GM19328 (cell line): ENCODE measurements at regions not wholly inside any gene's neighbourhood (a gene's known extent, or its start where the extent isn't known, plus 50 kb on each side); places are given as distances from the start of the nearest gene placed in this dataset.

ENCODE experiments used
- ATAC-seq: cut with Tn5 transposase; IDR thresholded peaks from one replicate; pipeline ENCODE4 v1.9.1; 2021; ENCODE audit warnings: mild to moderate bottlenecking, moderate library complexity; ENCODE audit not compliant: unreplicated experiment

DNA sequence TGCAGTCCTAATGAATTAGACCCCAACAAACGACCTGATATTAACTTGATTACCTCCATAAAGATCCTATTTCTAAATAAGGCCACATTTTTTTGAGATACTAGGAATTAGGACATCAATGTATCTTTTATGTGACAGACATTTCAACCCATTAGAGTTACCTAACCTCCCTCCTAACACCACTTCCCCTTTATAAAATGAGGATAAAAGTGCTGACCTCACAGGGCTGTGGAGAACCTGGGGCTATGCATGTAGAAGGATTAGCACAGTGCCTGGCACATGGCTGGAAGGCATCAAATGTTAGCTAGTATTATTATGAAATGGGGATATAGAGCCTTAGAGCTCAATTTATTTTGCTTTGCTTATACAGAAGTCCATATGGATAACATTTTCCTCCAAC is 53.5 kb upstream of the LRRN1 start:
- no peak for ATAC-seq

DNA sequence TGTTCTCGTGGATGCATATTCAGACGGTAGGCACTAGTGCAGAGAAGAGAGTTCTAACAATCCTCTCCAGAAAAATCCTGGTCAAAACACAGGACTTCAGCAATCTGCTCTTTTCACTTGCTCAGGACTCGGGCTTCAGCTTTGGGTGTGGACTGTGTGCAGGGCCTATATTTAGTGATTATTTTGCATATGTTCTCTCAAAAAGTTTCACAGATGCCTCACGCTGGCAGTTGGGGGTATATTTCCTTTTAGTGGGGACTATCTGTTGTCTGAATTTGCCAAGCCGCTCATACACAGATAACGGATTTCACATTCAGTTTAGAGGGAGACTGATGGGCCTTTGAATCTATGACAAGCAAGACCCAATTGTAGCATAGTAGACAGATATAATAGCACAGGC is 54.4 kb upstream of the LRRN1 start:
- ATAC-seq = no peak

DNA sequence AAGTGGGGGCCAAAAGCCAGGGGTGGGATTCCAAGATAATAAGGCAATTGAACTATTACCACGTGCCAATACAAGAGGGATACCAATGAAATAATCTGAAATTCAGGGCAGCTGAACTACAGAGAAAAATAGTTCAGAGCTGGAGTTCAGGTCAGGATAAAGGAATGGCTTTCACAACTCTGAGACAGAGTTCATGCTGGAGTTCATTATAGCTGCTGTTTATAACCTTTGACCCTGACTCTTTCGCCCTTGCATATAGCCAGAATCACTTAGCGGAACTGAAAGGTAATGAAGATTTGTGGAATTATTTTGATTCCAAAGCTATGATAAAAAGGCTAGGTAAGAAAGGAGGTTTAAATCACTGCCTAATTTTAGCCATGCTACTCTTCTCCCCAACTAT is 55.5 kb upstream of the LRRN1 start:
- no peak for ATAC-seq

DNA sequence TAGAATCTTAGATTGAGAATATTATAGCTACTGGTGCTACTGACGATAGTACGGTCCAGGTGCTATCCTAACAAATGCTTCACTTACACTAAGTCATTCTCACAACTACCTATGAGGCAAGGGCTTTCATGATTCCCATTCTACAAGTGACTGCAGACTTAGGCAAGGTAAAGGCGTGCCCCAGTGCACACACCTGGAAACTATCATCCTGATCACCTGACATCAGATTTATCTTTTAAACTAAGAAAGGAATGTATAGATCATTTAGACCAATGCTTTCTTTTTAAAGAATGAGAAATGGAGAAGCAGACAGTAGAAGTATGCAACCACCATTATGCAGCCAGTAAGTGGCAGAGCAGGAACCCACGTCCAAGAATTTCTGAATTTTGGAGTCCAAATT is 59.2 kb upstream of the LRRN1 start:
- no peak for ATAC-seq

DNA sequence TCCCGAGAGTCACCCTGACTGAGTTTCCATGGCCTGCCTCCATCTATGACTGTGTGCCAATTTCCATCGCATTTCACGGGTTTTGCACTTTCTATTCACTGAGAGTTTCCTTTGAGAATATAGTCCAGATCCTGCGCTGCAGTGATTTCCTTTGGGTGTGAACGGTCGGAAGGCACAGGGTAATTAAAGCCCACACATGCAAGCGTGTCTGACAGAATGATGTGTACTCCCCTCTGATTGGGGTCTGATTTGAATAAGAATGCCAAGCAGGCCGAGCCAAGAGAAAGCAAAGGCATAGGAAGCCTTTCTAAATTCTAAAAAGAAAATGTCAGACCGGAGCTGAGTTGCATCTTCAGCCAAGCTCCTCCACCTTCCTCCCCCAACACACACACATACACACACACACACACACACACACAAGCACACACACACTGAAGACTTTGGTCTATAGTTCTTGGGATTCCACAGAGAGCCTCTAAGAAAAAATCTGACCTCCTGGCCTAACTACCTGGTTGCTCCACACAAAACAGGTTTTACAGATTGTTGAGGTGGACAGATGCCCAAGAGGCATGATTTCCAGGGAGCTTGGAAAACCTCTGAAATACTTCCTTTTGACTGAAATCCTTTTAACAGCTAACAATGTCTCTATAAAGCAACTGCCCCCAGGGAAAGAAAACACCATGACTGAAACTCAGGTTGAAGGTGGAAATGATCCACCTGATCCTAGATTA is 59.7 kb upstream of the LRRN1 start:
- no peak for ATAC-seq

DNA sequence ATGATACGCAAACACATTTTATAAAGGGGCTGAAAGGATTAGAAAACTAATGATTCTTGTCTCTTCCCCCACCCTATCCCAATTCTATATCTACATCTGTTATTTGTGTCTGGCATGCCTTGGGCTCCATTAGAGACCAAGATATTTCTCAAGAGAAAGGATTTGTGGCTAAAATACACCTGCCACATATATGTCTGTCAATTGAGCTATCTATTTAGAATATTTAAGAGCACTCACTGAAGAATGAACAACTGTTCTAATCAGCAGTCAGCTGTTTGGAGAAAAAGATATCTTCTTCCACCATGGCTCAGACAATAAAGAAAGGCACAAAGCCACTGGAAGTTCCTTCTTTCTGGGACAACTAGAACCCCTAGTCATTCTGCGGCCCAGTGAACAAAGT is 61.7 kb upstream of the LRRN1 start:
- no peak for ATAC-seq

DNA sequence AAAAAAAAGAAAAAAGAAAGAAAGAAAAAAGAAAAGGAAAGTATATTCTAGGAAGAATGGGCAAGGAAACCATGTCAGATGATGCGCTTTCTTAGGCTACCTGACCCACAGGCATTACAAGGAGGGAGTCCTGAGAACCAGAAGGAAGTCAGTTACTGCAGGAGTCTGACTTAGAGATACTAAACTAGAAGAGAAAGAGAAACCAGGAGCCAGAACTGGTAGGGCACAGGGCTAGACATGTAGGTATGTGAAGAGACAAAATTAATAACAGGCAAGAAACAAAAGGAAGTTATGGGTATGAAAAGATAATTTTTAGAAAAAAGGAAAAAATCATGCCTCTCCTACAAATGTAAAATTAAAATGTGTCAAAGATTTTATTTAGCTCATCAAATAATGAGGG is 63.3 kb upstream of the LRRN1 start:
- no peak for ATAC-seq

DNA sequence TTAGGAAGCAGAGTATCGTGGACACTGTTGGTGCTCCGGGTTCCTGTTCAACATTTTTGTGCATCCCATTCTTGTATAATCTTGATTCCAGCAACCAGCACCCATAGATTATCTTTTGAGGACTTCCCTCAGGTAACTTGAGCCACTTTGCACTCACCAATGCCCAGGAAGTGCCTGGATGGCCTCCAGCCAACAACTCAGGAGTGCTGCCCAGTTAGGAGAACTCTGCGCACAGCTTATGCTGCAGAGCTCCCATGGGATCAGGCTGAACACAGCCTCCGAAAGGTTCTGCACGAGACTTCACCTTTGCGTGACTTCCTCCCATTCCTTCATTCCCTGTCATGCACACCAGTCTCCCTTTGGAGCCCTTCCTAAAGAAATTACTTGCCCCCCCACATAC is 64.3 kb upstream of the LRRN1 start:
- ATAC-seq = no peak

DNA sequence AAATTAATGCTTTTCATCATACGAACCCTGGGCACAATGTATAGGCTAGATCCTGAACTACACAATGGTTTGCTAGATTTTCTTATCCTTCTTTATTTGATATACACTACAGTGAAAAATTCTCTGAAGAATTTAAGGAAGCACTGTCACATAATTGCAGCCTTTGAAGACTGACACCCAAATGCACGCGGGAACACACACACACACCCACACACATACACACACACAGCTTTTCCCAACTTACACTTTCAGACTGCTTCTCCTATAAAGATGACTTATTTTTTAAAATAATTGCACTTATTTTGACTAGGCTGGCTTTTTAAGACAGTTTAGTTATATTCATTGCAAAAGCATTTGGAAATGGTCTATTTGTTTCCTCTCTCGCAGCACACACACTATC is 70.0 kb upstream of the LRRN1 start:
- ATAC-seq = no peak

DNA sequence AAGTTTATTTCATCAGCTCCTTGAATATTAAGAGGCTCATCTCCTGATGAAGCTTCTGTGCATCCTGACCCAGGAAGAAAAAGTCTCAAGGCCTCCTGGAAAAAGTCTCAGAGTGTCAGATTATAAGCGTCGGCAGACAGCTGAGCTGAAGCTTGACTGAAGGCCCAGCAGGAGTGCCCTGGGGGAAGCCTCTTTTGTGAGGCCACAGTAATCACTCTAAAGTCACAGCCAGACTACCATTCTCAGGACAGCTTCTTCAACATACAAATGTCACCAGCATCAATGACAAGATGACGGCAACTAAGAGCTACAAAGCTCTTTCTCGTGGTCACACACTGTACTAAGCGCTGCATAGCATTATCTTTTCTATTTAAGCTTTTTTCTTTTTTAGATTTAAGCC is 72.7 kb upstream of the LRRN1 start:
- ATAC-seq = no peak

DNA sequence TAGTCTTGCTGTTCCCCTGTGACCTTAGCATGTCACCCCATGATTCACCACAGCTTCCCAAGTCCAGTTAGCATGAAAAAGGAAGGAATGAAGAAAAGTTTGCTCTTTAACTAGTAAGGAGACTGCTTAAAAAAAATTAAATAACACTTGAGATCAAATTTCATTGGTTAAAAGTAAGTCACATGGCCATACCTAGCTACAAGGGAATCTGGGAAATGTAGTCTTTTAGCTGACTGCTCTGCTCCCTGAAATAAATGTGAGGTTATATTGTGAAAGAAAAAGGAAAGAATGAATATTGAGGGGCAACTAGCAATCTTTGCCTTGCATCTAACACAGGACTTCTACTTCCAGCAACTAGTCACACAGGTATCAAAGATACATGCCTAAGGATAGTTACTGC is 84.7 kb upstream of the LRRN1 start:
- no peak for ATAC-seq

DNA sequence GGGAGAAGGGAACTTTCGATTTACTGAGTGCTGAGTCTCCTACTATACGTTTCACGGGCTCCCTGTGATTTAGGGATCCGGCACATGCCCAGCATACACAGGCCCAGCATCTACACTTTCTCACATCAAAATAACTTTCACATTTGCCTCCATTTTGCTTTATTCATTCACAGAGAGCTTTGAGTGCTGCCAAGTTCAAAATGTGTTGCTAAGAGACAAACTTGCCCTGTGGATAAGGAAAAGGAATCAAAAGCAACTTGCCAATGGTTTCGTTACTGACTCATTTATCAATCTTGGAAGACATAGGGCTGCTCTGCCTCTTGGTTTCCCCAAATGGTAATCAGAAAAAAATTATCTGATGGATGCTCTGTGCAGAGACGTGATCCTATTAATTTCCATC is 86.3 kb upstream of the LRRN1 start:
- ATAC-seq = no peak

DNA sequence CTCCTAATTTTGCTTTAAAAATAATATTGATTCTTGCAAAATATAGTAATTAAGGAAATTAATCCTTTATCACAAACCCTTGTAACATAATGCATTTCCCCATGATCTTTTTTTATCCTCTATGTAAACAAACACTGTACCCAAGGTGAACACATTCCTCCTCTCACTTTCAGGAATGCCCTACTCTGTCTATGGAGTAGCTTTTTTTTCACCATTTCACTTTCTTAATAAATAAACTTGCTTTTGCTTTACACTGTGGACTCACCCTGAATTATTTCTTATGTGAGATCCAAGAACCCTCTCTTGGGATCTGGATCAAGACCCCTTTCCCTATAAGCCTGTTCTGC is 90.5 kb upstream of the LRRN1 start:
- no peak for ATAC-seq

DNA sequence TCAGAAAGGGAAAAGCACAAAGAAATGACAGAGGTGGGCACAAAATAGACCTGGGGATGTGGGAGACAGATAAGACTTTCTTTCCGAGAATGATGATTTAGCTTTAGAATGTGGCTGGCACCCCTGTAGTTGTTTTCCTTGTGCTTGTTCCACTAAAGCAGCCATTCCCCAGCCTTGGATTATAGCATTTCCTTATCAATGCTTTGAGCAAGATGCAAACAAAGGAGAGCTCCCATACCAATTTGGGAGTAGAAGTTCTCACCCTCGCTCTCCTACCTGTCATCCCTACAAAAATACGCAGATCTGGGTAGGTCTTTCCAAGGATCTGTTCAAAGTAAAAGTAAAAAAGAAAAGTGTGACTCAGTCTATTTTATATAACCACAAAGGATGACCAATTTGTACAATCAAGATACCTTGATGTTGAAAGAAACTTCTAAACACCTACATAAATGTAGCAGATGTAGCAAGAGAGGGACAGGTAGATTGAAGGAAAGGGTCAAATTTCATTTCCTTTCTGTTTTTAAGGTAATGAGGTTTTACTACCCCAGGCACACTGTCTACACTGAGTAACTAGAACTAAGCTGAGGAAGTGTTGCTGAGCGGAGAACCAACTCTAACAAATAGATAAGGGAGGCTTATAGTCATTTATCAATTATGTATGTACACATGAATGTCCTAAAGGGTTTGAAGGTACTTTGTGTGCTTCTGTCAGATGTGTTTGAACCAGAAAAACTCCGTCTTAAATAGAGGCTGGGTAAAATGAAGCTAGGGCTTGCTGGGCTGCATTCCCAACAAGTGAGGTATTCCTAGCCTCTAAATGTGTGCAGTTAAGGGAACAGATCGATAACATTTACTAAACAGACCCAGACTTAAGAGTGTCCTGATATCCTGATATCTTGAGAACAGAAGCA is 91.1 kb upstream of the LRRN1 start:
- ATAC-seq = no peak

DNA sequence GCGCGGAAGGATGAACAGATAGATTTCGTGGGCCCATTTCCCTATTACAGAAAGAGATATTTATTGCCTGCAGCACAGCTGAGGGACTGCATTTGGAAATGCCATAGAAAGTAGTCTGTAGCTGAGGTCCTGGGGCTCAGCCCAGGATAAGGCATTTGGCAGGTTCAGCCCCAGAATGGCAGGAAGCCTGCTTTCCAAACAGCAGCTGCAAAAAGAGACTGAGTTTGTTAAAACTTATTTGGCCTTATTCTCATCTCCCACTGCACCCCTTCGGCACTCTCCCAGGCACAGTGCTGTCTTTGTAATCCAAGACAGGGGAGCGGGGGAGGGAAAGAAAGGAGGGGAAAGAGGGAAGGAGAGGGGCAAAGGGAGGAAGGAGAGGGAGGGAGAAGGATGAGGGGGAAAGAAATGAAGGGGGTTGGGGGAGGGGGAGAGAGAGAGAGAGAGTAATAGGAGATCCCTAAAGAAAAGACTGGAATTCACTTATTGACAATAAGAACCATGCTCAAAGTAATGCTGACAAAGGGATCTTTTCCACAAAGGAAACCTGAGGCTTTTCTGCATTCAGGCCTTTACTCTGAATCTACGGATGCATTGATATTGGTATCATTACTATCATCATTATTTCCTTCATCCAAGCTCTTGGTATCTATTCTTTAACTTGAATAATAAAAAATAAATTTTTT is 94.0 kb upstream of the LRRN1 start:
- ATAC-seq = no peak

DNA sequence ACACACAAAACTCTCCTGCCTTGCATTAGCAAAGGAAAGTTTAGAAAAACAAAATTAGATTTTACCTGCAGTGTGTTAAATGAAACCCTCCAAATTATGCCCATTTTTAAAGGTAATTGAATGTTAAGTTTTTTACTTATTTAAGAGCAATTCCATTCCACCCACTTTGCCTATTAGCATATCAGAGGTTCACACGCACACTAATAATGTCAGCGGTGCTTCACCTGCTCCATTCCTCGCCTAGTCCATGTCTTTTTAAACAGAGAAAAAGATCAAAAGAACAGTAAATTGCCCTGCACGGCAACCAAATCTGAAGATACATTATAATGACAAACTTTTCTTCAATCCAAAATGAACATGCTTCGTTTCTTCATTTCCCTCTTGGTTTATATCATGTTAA is 97.3 kb upstream of the LRRN1 start:
- no peak for ATAC-seq

DNA sequence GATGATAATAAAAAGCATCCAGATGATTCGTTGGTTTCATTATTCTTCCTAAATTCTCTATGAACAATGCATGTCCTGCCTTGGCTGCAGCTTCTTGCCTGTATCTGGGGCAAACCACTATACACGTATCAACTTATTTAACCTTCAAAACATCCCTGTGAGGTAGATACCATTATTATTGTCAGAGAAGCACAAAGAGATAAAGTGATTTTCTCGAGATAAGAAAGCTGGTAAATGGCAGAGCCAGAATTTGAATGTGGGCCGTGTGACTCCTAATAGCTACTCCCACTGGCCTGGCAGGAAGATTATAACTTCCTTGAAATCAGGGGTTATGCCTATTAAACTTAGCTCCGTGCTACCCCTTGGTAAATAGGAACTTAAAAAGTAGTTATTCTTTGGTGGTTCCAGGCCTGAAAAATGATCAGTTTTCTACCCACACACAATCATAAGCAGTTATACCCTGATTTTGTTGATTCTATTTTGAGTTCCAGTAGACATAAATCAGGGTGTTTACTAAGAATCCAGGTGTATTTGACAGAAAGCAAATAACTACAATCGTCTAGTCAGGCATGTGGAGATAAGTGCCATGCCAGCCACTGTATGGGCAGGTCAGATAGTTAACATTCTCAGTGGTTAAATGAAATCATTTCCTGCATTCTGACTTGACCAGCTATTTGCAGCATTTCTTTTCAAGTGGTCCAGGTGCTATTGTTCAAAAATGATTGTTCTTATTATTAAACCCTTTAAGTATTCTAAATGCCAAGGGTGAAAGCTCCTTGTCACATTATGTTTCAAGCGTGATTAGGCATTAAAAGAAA is 99.2 kb upstream of the LRRN1 start:
- no peak for ATAC-seq

DNA sequence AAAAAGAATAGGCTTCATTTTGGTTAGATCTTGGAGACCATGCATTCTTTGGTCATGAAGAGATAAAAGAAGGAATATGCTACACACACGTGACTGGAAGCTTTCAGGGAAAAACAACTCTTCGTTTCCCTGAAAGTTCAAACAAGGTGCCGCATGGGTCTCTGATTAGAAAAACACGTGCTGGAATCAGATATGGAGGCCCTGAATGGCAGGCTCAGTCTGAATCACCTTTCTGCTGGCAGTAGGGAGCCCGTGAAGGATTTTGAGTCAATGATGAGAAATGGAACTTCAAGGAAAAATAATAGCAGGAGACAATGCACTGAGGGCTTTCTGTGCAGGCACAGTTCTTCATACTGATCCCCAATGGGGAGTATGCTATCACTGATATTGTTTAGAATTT is 99.8 kb upstream of the LRRN1 start:
- no peak for ATAC-seq

DNA sequence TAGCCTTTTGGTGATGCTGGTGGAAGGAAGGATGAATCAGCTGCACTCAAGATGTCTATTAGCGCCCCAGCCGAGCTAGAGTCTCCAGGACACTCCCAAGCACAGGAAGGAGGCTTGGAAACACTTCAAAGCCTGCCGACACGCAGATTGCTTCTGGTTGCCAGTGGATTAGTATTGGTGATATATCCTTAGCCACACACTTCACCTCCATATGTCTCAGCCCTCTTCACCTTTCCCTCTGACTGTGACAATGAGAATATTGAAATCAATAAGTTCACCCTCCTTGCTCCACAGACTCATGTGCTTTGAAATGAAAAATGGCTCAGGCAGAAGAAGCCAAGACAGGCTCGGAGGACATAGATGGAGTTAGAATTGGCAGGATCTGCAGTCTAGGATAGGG is 102.9 kb upstream of the LRRN1 start:
- no peak for ATAC-seq

DNA sequence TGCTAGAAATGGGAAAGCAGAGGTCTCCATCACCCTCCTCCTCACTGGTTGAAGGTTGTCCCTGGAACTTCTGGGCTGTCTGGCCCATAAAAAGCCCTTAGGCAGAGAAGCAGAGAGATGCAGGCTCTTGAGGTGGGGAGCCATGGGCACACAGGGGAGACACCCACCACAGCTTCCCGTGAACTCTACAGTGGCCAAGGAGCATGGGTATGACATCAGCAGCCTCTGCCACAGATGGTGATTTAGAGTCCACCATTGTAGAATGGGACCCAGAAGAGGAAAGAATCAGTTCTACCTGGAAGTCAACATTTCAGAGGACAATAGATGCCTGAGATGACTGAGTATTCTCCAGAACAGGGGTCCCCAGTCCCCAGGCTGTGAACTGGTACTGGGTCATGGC is 105.6 kb upstream of the LRRN1 start:
- ATAC-seq = no peak
